ENCODE measurements at regions not wholly inside any gene's neighbourhood (a gene's known extent, or its start where the extent isn't known, plus 50 kb on each side); places are given as distances from the start of the nearest gene placed in this dataset.

DNA sequence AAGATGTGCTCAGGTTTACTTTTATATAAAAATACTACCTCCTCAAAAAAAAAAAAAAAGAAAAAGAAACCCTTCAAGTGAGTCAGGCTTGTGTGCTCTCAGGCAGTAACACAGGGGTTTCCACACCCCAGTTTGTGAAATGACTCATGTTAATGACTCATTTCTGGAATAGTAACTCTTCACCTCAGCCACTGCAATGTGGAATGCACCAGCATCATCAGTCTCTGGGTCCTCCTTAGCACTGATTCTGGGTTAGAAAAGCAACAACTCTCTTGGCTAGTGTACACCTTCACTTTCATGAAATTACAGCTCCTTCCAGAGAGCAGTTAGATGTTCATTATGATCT lies 110.6 kb downstream of the EMX2 start (continued):
- TF ChIP-seq POLR2AphosphoS2 (IDR thresholded peaks at IDR 0.05; ENCODE audit: low read depth, low read length) (no peak), NFYA (IDR thresholded peaks at IDR 0.05; ENCODE audit: borderline replicate concordance, low read depth, low read length) (no peak), EP300 (IDR thresholded peaks at IDR 0.05; ENCODE audit: borderline replicate concordance in 1 of 2, control insufficient read depth in 1 of 2, low read depth in 2 of 2, low read length in 2 of 2) (peak; percentile 99), CEBPZ (IDR thresholded peaks at IDR 0.05; ENCODE audit: low read depth, low read length) (no peak), ASH2L (IDR thresholded peaks at IDR 0.05; ENCODE audit: borderline replicate concordance, low read depth) (no peak), RCOR1 (conservative IDR thresholded peaks at IDR 0.05; ENCODE audit: low read depth, low read length) (peak; percentile 97), ZNF207 (IDR thresholded peaks at IDR 0.05; ENCODE audit: borderline replicate concordance) (no peak), EGR1 (IDR thresholded peaks at IDR 0.05; ENCODE audit: borderline replicate concordance in 1 of 2, low read depth in 2 of 2, low read length in 2 of 2) (no peak), RELA (IDR thresholded peaks at IDR 0.05; ENCODE audit: borderline replicate concordance, partially characterized antibody) (peak; percentile 75), ATF3 (IDR thresholded peaks at IDR 0.05; ENCODE audit: borderline replicate concordance, extremely low read depth, low read depth, low read length) (no peak), FOS (IDR thresholded peaks at IDR 0.05; ENCODE audit: borderline replicate concordance, extremely low read depth, insufficient read length) (no peak), BHLHE40 (IDR thresholded peaks at IDR 0.05; ENCODE audit: borderline replicate concordance in 1 of 2, low read depth in 2 of 2, low read length in 1 of 2) (peak; percentile 84 to 86), MAX (IDR thresholded peaks at IDR 0.05; ENCODE audit: low read depth, low read length) (no peak), SREBF1 (IDR thresholded peaks at IDR 0.05; ENCODE audit: low read length) (no peak), SPI1 (IDR thresholded peaks at IDR 0.05; ENCODE audit: borderline replicate concordance, insufficient read depth, low read depth, low read length) (no peak), CBX3 (IDR thresholded peaks at IDR 0.05; ENCODE audit: borderline replicate concordance, low read depth) (no peak), CBX5 (IDR thresholded peaks at IDR 0.05; ENCODE audit: low read depth) (peak; percentile 94), ZNF217 (IDR thresholded peaks at IDR 0.05) (peak; percentile 72), CHD1 (IDR thresholded peaks at IDR 0.05; ENCODE audit: low read depth, low read length) (no peak), TARDBP (IDR thresholded peaks at IDR 0.05; ENCODE audit: borderline replicate concordance) (no peak), MTA2 (IDR thresholded peaks at IDR 0.05; ENCODE audit: low read depth) (peak; percentile 97), ZZZ3 (IDR thresholded peaks at IDR 0.05; ENCODE audit: control insufficient read depth, insufficient read length, low read depth) (no peak), HDGF (IDR thresholded peaks at IDR 0.05) (no peak), SKIL (IDR thresholded peaks at IDR 0.05; ENCODE audit: low read depth, poor library complexity, severe bottlenecking) (peak; percentile 92), TCF7 (IDR thresholded peaks at IDR 0.05; ENCODE audit: borderline replicate concordance) (0 out of 2 replicates have a peak, but pooled peaks have one; percentile 48), SMC3 (IDR thresholded peaks at IDR 0.05; ENCODE audit: borderline replicate concordance, low read length) (no peak), DPF2 (IDR thresholded peaks at IDR 0.05) (peak; percentile 98), SREBF2 (IDR thresholded peaks at IDR 0.05; ENCODE audit: low read length) (no peak)

All from GM12878 (cell line).